GM21526 (cell line): ENCODE measurements at regions not wholly inside any gene's neighbourhood (a gene's known extent, or its start where the extent isn't known, plus 50 kb on each side); places are given as distances from the start of the nearest gene placed in this dataset.
A peak's percentile ranks its signal among the peaks of the same experiment; 100 is the strongest.

Experiments used
- ATAC-seq: cut with Tn5 transposase; IDR thresholded peaks from one replicate; pipeline ENCODE4 v1.9.1; 2021; ENCODE audit warnings: moderate library complexity; ENCODE audit not compliant: unreplicated experiment, low FRiP score

DNA sequence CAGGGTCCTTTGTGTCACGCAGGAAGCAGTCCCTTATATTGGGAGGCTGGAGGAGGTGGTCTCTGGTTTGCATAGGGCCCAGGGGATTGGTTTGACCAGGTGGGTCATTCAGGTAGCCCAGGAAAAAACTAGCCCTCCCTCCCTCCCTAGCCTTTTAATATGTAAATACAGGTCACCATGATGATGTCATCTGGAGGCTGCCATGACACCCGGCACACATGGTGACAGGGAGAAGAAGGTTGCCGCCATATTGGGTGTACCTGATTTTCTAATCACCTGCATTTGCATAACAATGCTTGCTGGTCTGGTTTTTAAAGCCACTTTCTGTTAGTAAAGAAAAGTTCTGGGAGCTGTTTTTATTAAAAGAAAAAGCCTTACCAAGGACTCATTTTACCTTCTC lies 791.0 kb upstream of the ADGRL4 start:
- no peak for ATAC-seq

DNA sequence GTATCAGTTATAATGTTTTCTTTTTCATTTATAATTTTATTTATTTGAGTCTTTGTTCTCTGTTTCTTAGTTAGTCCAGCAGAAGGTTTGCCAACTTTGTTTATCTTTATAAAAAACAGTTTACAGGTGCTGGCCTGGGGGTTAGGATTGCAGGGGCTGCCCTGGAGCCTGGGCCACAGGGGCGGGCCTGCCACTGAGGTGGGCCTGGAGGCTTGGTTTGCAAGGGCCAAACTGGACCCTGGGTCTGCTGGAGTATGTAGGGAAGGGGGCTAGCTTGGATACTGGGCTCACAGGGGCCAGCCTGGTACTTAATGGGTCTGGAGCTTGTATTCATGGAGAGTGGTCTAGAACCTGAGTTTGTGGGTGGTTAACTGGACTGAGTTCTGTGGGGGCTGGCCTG lies 789.9 kb upstream of the ADGRL4 start:
- no peak for ATAC-seq

DNA sequence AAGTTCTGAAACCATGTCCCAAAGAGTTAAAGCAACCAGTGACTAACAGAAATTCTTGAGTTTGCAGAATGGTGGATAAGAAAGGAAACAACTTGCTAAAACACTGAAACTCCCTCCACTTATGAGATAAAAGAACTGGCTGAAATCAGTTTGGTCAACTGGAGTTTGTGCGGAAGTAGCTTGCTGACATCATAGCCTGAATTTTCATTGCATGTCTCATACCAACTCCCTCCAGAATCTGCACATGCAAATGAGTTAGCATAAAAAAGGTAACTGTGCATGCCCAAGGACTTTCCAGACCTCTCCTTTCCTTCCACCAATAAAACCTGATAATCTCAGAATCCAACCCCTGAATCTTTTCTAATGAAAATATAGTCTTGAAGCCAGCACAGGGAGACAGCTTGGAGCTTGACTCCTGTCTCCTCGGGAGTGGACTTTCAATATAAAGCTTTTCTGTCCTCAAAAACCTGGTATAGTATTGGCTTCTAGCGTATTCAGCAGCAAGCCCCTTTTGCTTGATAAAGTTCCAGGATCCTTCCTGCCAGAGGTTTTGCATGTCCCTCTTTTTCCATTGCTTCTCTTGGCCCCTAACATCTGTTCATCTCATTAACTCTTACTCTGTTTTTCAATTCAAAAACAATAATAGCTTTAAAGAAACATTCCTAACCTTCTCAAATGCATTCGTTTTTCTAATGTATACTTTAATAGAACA lies 785.8 kb upstream of the ADGRL4 start:
- ATAC-seq, result no peak

DNA sequence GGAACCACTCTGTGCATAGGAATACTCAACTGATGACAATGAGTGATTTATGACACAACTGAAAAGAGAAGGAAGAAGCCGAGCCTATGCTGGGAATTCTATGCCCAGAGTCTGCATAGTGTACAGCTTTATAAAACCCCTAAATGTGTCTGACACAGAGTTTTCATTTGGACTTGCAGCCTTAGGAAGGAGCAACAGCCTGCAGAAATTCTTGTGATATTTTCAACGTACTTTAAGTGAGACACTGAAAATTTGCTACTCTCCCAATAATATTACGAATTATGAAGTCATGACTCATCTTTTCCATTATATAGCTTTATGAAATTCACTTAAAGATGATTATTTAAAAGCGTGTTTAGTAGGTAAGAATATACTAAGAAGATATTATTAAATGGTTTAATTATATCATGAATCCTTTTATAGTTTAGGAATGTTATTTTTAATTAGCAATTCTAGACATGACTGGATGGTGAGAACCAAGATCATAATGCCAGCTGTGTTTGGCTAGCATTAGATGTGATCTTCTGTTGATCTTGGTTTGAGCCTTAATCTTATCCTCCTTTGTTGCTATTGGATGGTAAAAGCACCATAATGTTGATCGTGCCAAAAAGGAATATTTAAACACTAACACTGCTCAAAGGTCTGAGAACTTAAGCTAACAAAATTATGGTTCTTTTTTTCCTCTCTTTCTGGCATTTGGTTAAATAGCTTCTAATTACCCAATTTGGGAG lies 785.1 kb upstream of the ADGRL4 start:
- ATAC-seq, result no peak

DNA sequence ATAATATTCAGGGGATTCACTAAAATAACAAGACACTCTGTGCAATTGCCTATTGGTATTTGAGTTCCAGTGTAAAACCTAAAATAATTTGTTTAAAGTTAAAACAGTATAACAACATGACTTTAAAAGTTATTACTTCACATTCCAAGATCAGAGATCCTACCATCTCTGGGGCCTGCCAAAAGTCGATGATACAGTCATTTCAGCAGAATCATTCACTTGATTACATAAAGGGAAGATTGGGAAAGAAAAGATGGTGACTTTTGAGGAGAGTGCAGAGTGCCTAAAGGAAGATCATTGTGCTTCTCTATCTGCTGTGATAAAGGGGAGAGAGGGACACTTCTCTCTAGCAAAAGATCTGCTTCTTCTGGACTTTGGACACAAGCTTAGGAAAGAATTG lies 784.4 kb upstream of the ADGRL4 start:
- no peak for ATAC-seq

DNA sequence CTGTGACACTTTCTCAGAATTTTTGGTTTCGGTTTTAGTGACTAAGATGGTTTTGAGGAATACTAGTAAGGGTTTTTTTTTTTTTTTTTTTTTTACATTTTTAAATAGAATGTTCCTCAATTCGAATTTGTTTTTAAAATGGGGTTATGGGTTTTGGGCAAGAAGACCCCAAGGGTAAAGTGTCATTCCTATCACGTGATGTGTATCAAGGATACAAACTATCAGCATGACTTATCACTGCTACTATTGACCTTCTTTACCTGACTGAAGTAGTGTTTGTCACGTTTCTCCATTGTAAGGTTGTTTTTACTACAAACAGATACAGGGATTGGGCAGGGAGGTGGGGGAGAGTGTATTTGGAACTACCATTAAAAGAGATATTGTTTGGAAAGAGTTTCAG lies 781.1 kb upstream of the ADGRL4 start:
- ATAC-seq, result no peak

DNA sequence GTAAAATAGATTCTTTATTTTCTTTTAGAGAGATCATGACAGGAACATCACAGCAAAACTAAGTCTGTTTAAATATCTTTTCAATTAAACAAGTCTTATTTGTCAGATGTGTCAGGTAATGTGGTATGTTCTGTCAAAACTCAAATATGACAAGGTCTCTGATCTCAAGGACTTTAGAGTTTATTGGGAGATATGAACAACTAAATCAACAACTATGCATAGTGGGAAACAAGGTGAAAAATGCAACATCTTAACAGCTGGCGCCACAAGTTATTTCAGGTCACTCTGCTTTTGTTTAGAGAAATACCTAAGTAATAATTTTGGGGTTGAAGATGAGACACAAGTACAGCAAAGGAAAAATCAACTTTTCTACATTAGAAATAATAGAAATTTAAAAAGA lies 779.4 kb upstream of the ADGRL4 start:
- ATAC-seq, result no peak

DNA sequence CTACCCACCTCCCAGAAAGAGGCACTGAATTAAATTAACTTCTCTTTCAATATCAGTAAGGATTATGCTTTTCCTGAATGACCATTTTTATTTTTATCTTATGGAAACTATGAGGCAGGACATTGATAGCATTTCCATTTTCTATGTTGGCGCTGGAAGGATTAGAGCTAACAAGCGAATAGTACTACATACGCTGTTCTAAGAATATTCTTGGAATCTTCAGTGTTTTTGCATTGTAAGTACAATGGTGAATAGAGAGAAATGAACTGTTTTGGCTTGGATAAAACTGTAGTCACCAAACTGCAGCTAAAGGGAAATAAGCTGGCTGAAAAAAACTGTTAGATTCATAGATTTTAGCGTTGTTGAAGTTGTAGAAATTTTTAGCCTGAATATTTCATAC lies 779.0 kb upstream of the ADGRL4 start:
- no peak for ATAC-seq

DNA sequence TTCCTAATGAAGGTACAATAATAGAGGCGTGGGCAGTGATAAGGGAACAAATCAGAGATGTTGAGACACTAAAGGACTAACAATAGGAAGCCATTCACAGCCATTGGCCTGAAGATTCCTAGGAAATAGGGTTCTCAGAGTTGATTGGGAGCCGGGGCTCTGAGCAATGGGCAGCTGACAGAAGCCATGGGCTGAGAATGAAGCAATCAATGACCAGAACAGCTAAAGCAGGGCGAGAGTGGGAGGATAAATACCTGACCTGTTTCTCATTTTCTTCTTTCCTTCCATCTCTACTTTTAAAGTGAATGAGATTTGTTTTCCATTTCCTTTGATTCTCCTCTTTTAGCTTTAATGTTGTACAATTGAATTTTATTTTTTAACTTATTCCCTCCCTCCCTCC lies 774.7 kb upstream of the ADGRL4 start:
- no peak for ATAC-seq

DNA sequence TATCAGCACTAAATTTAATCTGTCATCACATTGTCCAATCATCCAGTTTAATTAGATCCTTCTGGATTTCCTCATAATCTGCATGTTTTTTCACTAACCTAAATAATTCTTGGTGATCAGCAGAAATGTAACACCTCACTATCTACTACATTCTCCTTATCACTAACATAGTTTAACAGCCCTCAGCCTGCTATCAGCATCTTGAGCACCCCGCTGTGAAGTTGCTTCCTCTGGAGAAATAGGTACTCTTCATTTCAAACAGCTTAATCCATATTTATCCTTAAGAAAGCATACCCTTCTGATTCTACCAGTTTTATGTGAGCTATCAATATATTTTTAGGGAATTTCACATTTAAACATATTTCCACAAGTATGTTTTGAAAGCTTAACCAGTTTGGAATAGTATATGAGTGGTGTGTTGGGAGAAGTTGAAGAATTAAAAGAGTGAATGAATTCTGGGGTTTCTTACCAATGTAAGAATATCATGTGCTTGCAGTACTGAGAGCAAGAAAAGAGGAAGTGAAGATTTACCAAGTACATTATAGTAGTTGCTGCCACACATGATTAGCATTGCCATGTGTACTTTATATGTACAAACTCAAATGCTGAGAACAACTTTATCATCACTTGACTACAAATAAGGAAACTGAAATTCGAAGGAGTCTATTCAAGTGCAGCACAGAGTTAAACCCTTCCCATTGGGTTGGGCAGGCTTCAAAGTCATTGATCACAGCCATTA lies 771.1 kb upstream of the ADGRL4 start:
- ATAC-seq, result peak; percentile 100

DNA sequence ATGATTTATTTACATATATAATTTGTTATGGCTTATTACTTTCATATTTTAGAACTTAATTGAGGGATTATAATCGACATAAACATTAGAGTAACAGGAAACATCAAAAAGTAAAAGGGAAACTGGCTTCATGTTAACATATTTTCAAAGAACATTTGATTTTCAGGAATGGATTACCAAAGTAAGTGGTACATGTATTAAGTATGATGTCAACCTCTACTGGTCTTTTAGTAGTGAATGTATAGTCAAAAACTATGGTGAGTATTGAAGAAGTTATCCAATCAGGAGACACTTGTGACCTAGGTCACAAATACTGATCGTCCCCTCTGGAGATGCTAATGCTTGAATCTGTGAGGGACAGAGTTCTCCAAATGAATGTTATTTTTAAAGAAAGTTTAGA lies 768.9 kb upstream of the ADGRL4 start:
- ATAC-seq, result no peak

DNA sequence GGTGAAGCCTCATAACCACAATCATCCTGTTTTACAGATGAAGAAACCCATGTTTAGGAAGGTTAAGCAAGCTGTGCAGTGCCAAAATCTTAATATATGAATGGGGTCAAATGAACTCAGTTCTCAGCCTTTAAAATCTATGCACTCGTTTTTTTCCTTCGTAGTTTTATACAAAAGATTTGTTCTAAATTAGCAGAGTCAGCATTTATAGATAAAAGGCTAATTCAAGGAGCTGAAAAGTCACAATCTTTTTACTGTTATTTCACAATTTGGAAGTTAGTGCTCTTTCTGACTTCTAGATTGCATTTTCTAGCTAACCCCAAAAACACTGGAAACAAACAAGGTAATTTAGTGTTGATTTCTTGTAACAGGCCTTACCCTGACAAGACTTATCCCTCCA lies 766.9 kb upstream of the ADGRL4 start:
- no peak for ATAC-seq

DNA sequence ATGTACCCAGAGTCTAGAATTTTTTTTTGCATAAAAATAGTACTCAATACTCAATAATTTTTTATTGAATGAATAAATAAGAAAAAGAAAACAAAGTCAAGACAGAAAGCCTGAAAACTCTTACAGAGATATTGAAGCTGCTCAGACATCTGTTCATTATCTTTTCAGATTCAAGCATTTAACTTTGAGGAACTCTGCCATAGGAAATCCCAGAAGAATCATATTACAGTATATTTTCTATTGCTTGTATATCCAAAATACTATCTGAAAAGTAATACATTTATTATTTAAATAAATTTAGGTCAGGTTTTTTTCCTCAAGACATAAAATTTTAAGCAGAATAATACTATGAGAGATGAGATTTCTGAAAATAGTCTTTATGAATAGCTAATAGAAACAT lies 755.9 kb upstream of the ADGRL4 start:
- no peak for ATAC-seq

DNA sequence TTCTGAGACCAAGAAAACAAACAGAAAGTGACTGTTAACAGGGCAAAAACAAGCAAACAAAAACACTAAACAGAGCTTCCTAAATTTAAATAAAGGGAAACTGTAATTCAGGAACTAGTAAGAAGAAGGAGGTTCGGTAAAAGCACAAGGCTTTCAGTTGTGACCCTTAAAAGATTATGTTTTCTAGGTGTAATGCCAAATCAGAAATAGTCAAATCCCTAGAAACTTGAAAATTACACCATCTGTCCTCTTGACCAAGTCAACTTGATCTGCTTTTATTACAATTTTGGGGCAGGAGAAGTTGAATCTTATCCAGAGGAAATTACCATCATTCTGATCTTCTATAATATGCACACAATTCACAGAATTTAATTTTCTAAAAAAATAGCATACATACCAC lies 754.0 kb upstream of the ADGRL4 start:
- ATAC-seq, result no peak

DNA sequence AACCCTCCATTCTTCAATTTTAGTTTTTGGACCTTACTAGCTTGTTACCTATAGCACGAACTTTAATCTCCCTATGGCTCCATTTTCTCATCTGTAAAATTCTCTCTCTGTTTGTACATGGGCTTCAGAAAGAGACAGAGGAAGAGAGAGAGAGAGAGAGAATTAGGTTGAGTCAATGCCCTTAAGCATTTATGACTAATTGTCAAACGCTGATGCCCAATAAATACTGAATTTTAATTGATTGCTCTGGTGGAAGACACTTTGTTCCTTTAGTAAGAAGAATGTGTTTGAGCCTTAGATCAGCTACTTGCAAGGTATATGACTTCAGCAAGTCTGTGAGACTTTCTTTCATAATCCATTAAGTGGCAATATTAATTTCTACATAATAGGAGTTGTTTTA lies 743.1 kb upstream of the ADGRL4 start:
- ATAC-seq, result no peak

DNA sequence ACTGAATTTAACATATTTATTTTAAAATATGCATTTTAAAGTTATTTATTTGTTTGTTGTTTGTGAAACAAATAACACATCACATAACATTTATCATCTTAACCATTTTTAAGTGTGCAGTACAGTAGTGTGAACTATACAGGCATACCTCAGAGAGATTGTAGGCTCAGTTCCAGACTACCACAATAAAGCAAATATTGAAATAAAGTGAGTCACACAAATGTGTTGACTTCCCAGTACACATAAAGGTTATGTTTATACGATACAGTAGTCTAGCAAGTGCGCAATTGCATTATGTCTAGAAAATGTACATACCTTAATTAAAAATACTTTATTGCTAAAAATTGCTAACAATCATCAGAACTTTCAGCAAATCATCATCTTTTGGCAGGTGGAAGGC lies 739.4 kb upstream of the ADGRL4 start:
- ATAC-seq, result no peak

DNA sequence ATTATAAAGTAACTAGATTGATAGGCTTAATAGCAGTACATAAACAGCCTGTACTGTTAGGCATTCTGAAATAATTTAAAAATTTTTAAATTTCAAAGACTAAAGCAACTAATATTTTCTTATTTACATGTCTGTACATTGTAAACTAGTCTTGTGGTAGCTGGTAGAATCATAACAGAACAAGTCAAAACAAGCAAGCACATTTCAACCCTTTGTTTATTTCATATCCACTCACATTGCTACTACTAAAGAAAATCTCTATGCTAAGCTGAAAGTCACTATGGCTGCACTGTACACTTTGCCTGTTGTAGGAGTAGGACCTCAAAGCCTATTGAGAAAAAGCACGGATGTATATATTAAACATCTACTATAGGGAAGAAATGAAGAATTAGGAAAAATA lies 738.2 kb upstream of the ADGRL4 start:
- ATAC-seq, result no peak

DNA sequence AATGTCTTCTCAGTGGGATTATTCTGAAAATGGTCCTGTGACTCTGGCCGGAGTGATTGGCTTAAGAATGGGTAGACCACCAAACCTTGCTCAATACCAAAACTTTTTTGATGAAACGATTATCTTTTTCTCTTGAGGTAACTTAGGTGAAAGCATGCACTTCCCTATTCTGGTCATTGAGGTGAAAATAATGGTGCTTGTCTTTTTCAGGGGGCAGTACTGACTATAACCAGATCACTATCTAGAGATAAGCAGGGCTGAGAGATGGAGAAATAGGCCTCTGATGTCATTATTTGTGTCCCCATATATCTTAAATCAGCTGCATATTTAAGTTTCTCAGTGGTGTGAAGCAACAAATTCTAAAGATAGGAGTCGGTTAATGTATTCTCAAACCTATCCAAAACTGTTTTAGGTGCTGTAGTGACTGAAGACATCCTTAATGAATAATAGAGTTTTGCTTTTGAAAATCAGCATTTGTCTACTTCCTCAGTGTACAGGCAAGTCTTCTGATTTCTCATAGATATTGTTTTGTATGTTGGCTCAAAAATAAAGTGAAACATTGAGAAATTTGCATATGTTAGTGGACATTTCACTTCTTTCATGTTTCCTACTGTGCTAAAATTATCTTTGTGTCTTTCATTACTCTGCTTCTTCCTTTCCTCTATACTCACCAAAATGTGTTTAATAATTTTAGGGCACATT lies 735.3 kb upstream of the ADGRL4 start:
- ATAC-seq, result peak; percentile 80

DNA sequence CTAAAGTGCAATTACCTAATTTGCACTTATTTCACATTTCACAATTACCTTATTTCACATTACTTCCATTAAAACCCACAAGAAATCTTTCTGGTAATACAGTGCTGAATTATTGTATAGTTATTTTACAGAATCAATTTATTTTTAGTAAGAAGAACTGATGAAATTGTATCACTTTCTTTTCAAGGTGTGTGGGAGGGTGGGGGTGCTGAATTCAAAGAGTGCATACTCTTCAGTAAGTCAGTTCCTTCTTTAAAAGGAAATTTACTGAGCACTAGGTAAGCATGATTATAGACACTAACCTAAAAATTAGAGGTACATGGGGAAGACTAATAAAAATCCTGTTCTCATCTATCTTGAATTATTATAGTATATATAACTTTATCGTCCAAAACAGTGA lies 731.6 kb upstream of the ADGRL4 start:
- ATAC-seq, result no peak

DNA sequence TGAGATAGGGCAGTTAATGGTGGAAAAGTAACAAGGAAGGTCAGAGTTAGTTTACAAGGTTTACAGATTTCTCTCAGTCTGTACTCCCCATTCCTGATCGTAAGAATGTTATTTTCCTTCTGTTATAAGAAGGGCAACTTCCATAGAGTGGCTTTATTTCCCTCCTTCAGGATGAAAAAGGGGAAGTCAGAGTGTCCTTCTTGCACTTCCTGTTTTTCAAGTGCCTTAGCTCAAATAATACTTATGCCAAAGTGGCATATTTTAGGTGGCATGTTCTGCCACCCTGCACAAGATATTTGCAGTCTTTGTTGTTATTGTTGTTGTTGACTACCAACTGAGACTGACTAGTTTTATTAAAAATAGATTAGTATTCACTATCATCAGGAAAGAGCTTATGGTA lies 730.7 kb upstream of the ADGRL4 start:
- no peak for ATAC-seq

DNA sequence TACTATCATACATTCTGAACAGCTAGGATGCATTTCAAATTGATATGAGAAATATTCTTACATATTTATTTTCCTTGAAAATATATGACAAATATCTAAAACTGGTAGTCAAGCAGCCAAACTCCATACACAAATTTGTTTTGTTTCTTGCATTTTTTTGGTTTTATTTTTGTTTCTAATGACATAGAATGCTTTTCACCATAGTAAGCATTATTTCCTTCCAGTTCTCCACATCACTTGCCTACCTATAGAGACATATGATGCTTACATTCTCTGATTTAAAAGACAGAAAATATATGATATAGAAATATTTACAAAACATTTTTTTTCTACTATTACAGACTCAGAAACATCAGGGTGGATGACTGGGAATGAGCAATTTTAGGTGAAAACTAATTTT lies 726.4 kb upstream of the ADGRL4 start:
- no peak for ATAC-seq
